DND-41 (cell line): ENCODE measurements at regions not wholly inside any gene's neighbourhood (a gene's known extent, or its start where the extent isn't known, plus 50 kb on each side); places are given as distances from the start of the nearest gene placed in this dataset.

ENCODE experiments used
- ATAC-seq: fragments of 200-7000 bp; cut with Tn5 transposase; 3 replicates; pipeline ENCODE4 v1.9.1; 2021; ENCODE audit warnings: low read depth; ENCODE audit not compliant: insufficient read depth
- DNase-seq: peaks from one replicate; pipeline ENCODE4 v3.0.0-alpha.2; 2020
- H2AFZ ChIP-seq: 2 replicates; pipeline ENCODE4 v1.6.0; 2012; ENCODE audit warnings: low read depth, low read length
- H3K27ac ChIP-seq: 2 replicates; pipeline ENCODE4 v1.5.1; 2012; ENCODE audit warnings: low read length, inconsistent platforms
- H3K27me3 ChIP-seq: fragments of 200-600 bp; sonication (generic); 2 replicates; pipeline ENCODE4 v1.6.0; 2012; ENCODE audit warnings: low read length, mild to moderate bottlenecking, inconsistent platforms; ENCODE audit not compliant: insufficient read depth, poor library complexity
- H3K36me3 ChIP-seq: 2 replicates; pipeline ENCODE4 v1.5.1; 2012; ENCODE audit warnings: low read length, inconsistent platforms; ENCODE audit not compliant: insufficient read depth
- H3K4me1 ChIP-seq: 2 replicates; pipeline ENCODE4 v1.5.1; 2012; ENCODE audit warnings: mild to moderate bottlenecking, low read length; ENCODE audit not compliant: insufficient read depth
- H3K4me2 ChIP-seq: 2 replicates; pipeline ENCODE4 v1.6.0; 2012; ENCODE audit warnings: mild to moderate bottlenecking, moderate library complexity, low read length, inconsistent platforms; ENCODE audit not compliant: insufficient read depth
- H3K4me3 ChIP-seq, 2 experiments: fragments of 200-600 bp in 1 of 2; shearing (Covaris generic) in 1 of 2; 2 replicates each; pipeline ENCODE4 v1.5.1; 2012 to 2016; ENCODE audit warnings: inconsistent platforms in 2 of 2, low read length in 2 of 2, mild to moderate bottlenecking in 2 of 2, low read depth in 1 of 2, moderate library complexity in 1 of 2
- H3K79me2 ChIP-seq: 2 replicates; pipeline ENCODE4 v1.6.0; 2012; ENCODE audit warnings: low read length, inconsistent platforms; ENCODE audit not compliant: insufficient read depth
- H3K9ac ChIP-seq: 2 replicates; pipeline ENCODE4 v1.6.0; 2012; ENCODE audit warnings: low read depth, mild to moderate bottlenecking, inconsistent platforms, low read length, moderate library complexity
- H3K9me3 ChIP-seq: 2 replicates; pipeline ENCODE4 v1.5.1; 2012; ENCODE audit warnings: low read length, moderate library complexity, mild to moderate bottlenecking, inconsistent platforms; ENCODE audit not compliant: insufficient read depth, severe bottlenecking
- H4K20me1 ChIP-seq: 2 replicates; pipeline ENCODE4 v1.6.0; 2012; ENCODE audit warnings: low read length; ENCODE audit not compliant: insufficient read depth
- EZH2 ChIP-seq: IDR thresholded peaks from 3 replicates; pipeline ENCODE4 v1.6.1; 2012; ENCODE audit warnings: borderline replicate concordance, low read depth, mild to moderate bottlenecking, moderate library complexity, low read length, inconsistent platforms; ENCODE audit not compliant: severe bottlenecking
- TF ChIP-seq, protein P1 (sequence below): IDR thresholded peaks from 2 replicates; pipeline ENCODE4 v1.5.1; 2012; ENCODE audit warnings: borderline replicate concordance, low read length, moderate library complexity, mild to moderate bottlenecking; ENCODE audit not compliant: poor library complexity, severe bottlenecking; ENCODE audit errors: extremely low read depth

DNA sequence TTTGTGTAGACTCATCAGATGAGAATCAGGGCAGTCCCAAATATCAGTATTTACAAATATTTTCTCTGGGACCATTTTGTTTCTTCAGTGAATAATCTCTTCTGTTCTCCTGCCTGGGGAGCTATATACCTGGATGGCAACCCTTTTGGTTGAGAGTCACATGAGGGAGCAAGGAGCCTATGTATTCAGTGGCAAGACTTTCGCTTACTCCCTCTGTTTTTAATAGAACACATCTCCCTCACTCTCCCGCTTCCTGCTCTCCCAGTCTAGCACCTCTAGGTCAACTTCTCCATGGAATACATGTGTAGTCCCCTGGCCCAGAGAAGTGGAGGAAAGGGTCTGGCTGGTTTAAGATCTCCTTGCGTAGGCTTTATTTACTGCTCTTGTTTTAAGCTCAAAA, 600.3 kb downstream of the CCDC85A start:
- no peak overlapping the region for H3K27ac ChIP-seq
- no peak for DNase-seq
- H3K9me3 ChIP-seq: no peaks in the 10 kb centered on the region
- no peaks in the 10 kb centered on the region for H3K4me1 ChIP-seq
- no peaks in the 10 kb centered on the region for H3K27me3 ChIP-seq
- no peaks in the 10 kb centered on the region for H4K20me1 ChIP-seq
- no peaks in the 10 kb centered on the region for H3K36me3 ChIP-seq
- H3K9ac ChIP-seq: no peak overlapping the region
- H3K79me2 ChIP-seq: no peaks in the 10 kb centered on the region
- no peak overlapping the region for H2AFZ ChIP-seq
- H3K4me3 ChIP-seq: no peak overlapping the region
- TF ChIP-seq EZH2: no peak
- TF ChIP-seq, protein P1, sequence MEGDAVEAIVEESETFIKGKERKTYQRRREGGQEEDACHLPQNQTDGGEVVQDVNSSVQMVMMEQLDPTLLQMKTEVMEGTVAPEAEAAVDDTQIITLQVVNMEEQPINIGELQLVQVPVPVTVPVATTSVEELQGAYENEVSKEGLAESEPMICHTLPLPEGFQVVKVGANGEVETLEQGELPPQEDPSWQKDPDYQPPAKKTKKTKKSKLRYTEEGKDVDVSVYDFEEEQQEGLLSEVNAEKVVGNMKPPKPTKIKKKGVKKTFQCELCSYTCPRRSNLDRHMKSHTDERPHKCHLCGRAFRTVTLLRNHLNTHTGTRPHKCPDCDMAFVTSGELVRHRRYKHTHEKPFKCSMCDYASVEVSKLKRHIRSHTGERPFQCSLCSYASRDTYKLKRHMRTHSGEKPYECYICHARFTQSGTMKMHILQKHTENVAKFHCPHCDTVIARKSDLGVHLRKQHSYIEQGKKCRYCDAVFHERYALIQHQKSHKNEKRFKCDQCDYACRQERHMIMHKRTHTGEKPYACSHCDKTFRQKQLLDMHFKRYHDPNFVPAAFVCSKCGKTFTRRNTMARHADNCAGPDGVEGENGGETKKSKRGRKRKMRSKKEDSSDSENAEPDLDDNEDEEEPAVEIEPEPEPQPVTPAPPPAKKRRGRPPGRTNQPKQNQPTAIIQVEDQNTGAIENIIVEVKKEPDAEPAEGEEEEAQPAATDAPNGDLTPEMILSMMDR: no peak
- H3K4me2 ChIP-seq: no peak overlapping the region
- no peak for ATAC-seq

DNA sequence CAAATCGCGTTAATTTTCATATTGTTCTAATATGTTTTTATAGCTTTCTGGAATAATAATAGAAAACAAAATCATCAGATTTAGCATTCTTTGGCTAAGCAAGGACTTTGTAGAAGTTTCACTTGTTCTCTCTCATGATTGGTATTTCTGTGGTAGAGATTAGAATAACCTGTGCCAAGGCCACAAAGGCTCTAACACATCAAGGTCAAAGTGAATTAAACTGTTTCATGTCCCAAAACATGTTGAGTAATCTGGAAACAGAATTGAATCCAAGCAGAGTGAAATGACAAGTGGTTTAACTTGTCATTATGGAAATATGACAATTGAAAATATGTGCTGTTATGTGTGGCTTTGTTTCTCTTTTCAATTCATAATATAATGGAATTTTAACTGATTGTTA, 617.4 kb downstream of the CCDC85A start:
- Histone ChIP-seq H3K27me3 (no peaks in the 10 kb centered on the region), H2AFZ (no peak overlapping the region), H4K20me1 (no peaks in the 10 kb centered on the region), H3K4me2 (no peak overlapping the region), H3K4me1 (no peaks in the 10 kb centered on the region), H3K36me3 (no peaks in the 10 kb centered on the region), H3K4me3 (no peak overlapping the region), H3K9me3 (no peaks in the 10 kb centered on the region), H3K27ac (no peak overlapping the region), H3K9ac (no peak overlapping the region), H3K79me2 (no peaks in the 10 kb centered on the region)
- TF ChIP-seq, protein P1: no peak
- no peak for TF ChIP-seq EZH2
- no peak for ATAC-seq
- DNase-seq: no peak

DNA sequence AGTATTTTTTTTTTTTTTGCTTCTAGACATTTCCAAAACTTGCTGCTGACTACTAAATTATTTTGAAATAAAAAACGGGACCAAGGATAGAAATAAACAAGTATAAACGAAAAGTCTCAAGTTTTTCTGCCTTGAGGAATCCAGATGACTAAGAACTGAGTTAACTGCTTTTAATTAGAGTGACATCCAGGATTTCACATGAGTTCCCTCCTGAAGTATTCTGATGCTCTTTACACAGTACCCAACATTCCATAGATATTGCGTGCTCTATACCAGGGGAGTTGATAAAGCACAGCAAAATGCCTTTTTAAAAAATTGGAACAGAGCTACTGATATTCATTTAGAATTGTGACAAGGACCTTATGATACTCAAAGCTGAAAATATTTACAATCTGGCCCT, 618.0 kb downstream of the CCDC85A start:
- no peak overlapping the region for H3K9ac ChIP-seq
- no peak overlapping the region for H3K4me3 ChIP-seq
- no peak for TF ChIP-seq EZH2
- TF ChIP-seq, protein P1: no peak
- no peaks in the 10 kb centered on the region for H3K9me3 ChIP-seq
- no peaks in the 10 kb centered on the region for H3K79me2 ChIP-seq
- H4K20me1 ChIP-seq: no peaks in the 10 kb centered on the region
- ATAC-seq: no peak
- H3K36me3 ChIP-seq: no peaks in the 10 kb centered on the region
- no peaks in the 10 kb centered on the region for H3K27me3 ChIP-seq
- no peak for DNase-seq
- H3K4me1 ChIP-seq: no peaks in the 10 kb centered on the region
- no peak overlapping the region for H3K4me2 ChIP-seq
- no peak overlapping the region for H3K27ac ChIP-seq
- H2AFZ ChIP-seq: no peak overlapping the region

DNA sequence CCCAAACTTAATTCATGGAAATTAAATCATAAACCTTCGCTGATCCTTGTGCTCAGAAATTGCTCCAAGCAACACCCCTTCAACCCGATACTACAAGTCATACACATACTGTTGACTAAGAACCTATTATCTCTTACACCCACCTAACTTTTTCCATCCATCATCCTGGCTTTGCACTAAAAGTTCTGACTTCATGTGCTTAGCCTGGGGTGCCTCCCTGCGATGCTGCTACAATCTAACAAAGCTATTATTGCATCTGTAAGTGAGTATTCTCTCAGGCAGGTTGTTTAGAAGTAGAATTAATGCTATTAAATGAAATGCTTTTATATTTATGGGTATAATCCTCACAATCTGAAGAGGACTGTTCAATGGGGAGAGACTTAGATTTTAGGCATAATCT, 619.8 kb downstream of the CCDC85A start:
- Histone ChIP-seq H3K79me2 (no peaks in the 10 kb centered on the region), H3K4me3 (no peak overlapping the region), H3K9ac (no peak overlapping the region), H3K27me3 (no peaks in the 10 kb centered on the region), H3K36me3 (no peaks in the 10 kb centered on the region), H3K4me1 (no peaks in the 10 kb centered on the region), H3K9me3 (no peaks in the 10 kb centered on the region), H3K27ac (no peak overlapping the region), H4K20me1 (no peaks in the 10 kb centered on the region), H2AFZ (no peak overlapping the region), H3K4me2 (no peak overlapping the region)
- ATAC-seq: no peak
- TF ChIP-seq, protein P1: no peak
- no peak for TF ChIP-seq EZH2
- DNase-seq: no peak
